ENCODE measurements at regions not wholly inside any gene's neighbourhood (a gene's known extent, or its start where the extent isn't known, plus 50 kb on each side); places are given as distances from the start of the nearest gene placed in this dataset.
A peak's percentile ranks its signal among the peaks of the same experiment; 100 is the strongest.

- no peaks in the 10 kb centered on the region for H3K27me3 ChIP-seq
- no peaks in the 10 kb centered on the region for H3K36me3 ChIP-seq (replicated peaks in 1 of 2; ENCODE audit: insufficient read depth in 1 of 2, low read depth in 2 of 2)
- H3K4me1 ChIP-seq = no peaks in the 10 kb centered on the region
- TF ChIP-seq POLR2A (IDR thresholded peaks at IDR 0.05) (no peak), CTCF (IDR thresholded peaks at IDR 0.05) (no peak)
- H3K4me3 ChIP-seq = no peak overlapping the region
- ATAC-seq (no peak), DNase-seq (no peak)
- no peaks in the 10 kb centered on the region for H3K9me3 ChIP-seq
- 86 to 89% methylated on average over 20 of the region's 20 CpGs for WGBS, 2 donors
- no peak overlapping the region for H3K27ac ChIP-seq
- intact Hi-C loops (cut with DNase I) = no loop called here
Measured at GRCh38 chr2:236726701-236727450, 157.3 kb downstream of the ACKR3 start.

- Histone ChIP-seq H3K4me1 (no peaks in the 10 kb centered on the region), H3K9me3 (no peaks in the 10 kb centered on the region), H3K27ac (no peak overlapping the region), H3K36me3 (replicated peaks in 1 of 2; ENCODE audit: insufficient read depth in 1 of 2, low read depth in 2 of 2) (no peaks in the 10 kb centered on the region), H3K27me3 (no peaks in the 10 kb centered on the region), H3K4me3 (no peak overlapping the region)
- no peak for ATAC-seq
- no peak for DNase-seq
- WGBS, 2 donors = 87% methylated on average over 13 of the region's 13 CpGs
- TF ChIP-seq CTCF (IDR thresholded peaks at IDR 0.05) (no peak), POLR2A (IDR thresholded peaks at IDR 0.05) (no peak)
- intact Hi-C loops (cut with DNase I) = no loop called here
Measured at GRCh38 chr2:236728916-236729670, 159.5 kb downstream of the ACKR3 start.

GRCh38 chr2:236730393-236730792 is 160.8 kb downstream of the ACKR3 start:
- Histone ChIP-seq H3K27me3 (no peaks in the 10 kb centered on the region), H3K36me3 (replicated peaks in 1 of 2; ENCODE audit: insufficient read depth in 1 of 2, low read depth in 2 of 2) (no peaks in the 10 kb centered on the region), H3K4me1 (no peaks in the 10 kb centered on the region), H3K4me3 (no peak overlapping the region), H3K9me3 (no peaks in the 10 kb centered on the region), H3K27ac (no peak overlapping the region)
- DNase-seq (no peak), ATAC-seq (no peak)
- 85 to 90% methylated on average over 7 to 10 of the region's 10 CpGs for WGBS, 2 donors
- TF ChIP-seq CTCF (IDR thresholded peaks at IDR 0.05) (no peak), POLR2A (IDR thresholded peaks at IDR 0.05) (no peak)
- intact Hi-C loops (cut with DNase I) = no loop called here

- TF ChIP-seq CTCF (IDR thresholded peaks at IDR 0.05) (no peak), POLR2A (IDR thresholded peaks at IDR 0.05) (no peak)
- no peaks in the 10 kb centered on the region for H3K36me3 ChIP-seq (replicated peaks in 1 of 2; ENCODE audit: insufficient read depth in 1 of 2, low read depth in 2 of 2)
- H3K27me3 ChIP-seq = no peaks in the 10 kb centered on the region
- DNase-seq (peak; percentile 21 to 43 (median 34)), ATAC-seq (peak; percentile 47)
- WGBS, 2 donors = 76 to 82% methylated on average over 9 to 12 of the region's 12 CpGs
- no peak overlapping the region for H3K27ac ChIP-seq
- H3K9me3 ChIP-seq = no peaks in the 10 kb centered on the region
- H3K4me1 ChIP-seq = no peaks in the 10 kb centered on the region
- H3K4me3 ChIP-seq = no peak overlapping the region
- intact Hi-C loops (cut with DNase I) = no loop called here
Measured at GRCh38 chr2:236731767-236732580, 162.3 kb downstream of the ACKR3 start.

Measured in body of pancreas (tissue), 4 donors.